ENCODE measurements at regions not wholly inside any gene's neighbourhood (a gene's known extent, or its start where the extent isn't known, plus 50 kb on each side); places are given as distances from the start of the nearest gene placed in this dataset.

GRCh38 chr5:77948476-77948875 lies 172.3 kb upstream of the TBCA start:
- no peak for DNase-seq (ENCODE audit: low read depth, low spot score)
- TF ChIP-seq EZH2 (IDR thresholded peaks at IDR 0.05; ENCODE audit: low read length), result no peak
- TF ChIP-seq CTCF (optimal IDR thresholded peaks at IDR 0.05 in 1 of 3, IDR thresholded peaks at IDR 0.05 in 1 of 3, conservative IDR thresholded peaks at IDR 0.05 in 1 of 3; ENCODE audit: extremely low read depth in 1 of 3, insufficient read depth in 2 of 3, low read length in 3 of 3), result no peak
- dilution Hi-C loops (cut with MboI; ENCODE audit: extremely low pct_ligation_motif_present, low sequenced_read_pairs), result no loop called here
- Histone ChIP-seq H3K9me1 (ENCODE audit: control insufficient read depth, extremely low read depth, insufficient read depth, low read length) (no peaks in the 10 kb centered on the region), H3K36me3 (ENCODE audit: control insufficient read depth in 2 of 2, extremely low read depth in 1 of 2, insufficient read depth in 2 of 2, low read length in 2 of 2) (no peaks in the 10 kb centered on the region), H3K27me3 (ENCODE audit: control insufficient read depth, extremely low read depth, insufficient read depth, low read length) (peaks cover 30% of the 10 kb centered on the region), H3K9me3 (ENCODE audit: control insufficient read depth, low read depth, low read length) (no peaks in the 10 kb centered on the region), H3K9ac (ENCODE audit: control insufficient read depth, extremely low read depth, insufficient read depth, low read length) (no peak overlapping the region), H3K27ac (ENCODE audit: control insufficient read depth, insufficient read depth, low read length) (no peak overlapping the region), H3K4me1 (ENCODE audit: control insufficient read depth, extremely low read depth, insufficient read depth, low read length) (no peaks in the 10 kb centered on the region), H3K4me2 (ENCODE audit: control insufficient read depth, extremely low read depth, insufficient read depth, low read depth, low read length) (no peak overlapping the region), H4K20me1 (ENCODE audit: control insufficient read depth, extremely low read depth, insufficient read depth, low read length) (no peaks in the 10 kb centered on the region), H3K79me2 (ENCODE audit: control insufficient read depth, insufficient read depth, low read length) (no peaks in the 10 kb centered on the region), H2AFZ (ENCODE audit: control insufficient read depth, low read length) (no peak overlapping the region), H3K4me3 (ENCODE audit: control insufficient read depth in 2 of 3, extremely low read depth in 1 of 3, insufficient read depth in 2 of 3, low read depth in 1 of 3, low read length in 3 of 3) (no peak overlapping the region)
- FAIRE-seq, result no peak

DNA sequence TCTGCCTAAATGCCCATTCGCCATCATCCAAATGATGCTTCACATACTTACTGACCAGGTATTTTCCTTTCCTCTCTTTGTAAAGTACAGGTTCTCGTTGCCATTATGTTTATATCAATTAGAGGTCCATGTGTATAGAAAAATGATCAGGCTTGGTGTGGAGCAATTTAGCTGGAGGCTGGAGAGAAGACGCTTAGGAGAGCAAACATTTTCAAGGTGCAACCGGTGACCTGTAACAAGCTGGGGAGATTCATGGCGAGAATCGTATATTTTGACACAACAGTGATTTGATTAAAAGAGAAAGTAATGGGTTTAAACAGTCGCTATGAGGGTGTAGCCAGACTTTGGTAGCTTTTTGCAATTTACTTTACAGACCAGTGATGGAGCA lies 170.9 kb upstream of the TBCA start:
- FAIRE-seq, result no peak
- H3K27me3 ChIP-seq (ENCODE audit: control insufficient read depth, extremely low read depth, insufficient read depth, low read length), result peaks cover 28% of the 10 kb centered on the region

More for the DNA sequence above, 170.9 kb upstream of the TBCA start:
- TF ChIP-seq EZH2 (IDR thresholded peaks at IDR 0.05; ENCODE audit: low read length) (no peak), CTCF (optimal IDR thresholded peaks at IDR 0.05 in 1 of 3, IDR thresholded peaks at IDR 0.05 in 1 of 3, conservative IDR thresholded peaks at IDR 0.05 in 1 of 3; ENCODE audit: extremely low read depth in 1 of 3, insufficient read depth in 2 of 3, low read length in 3 of 3) (no peak)
- Histone ChIP-seq H3K27ac (ENCODE audit: control insufficient read depth, insufficient read depth, low read length) (no peak overlapping the region), H3K9me1 (ENCODE audit: control insufficient read depth, extremely low read depth, insufficient read depth, low read length) (no peaks in the 10 kb centered on the region), H3K4me3 (ENCODE audit: control insufficient read depth in 2 of 3, extremely low read depth in 1 of 3, insufficient read depth in 2 of 3, low read depth in 1 of 3, low read length in 3 of 3) (no peak overlapping the region), H3K4me1 (ENCODE audit: control insufficient read depth, extremely low read depth, insufficient read depth, low read length) (no peaks in the 10 kb centered on the region), H3K4me2 (ENCODE audit: control insufficient read depth, extremely low read depth, insufficient read depth, low read depth, low read length) (no peak overlapping the region), H2AFZ (ENCODE audit: control insufficient read depth, low read length) (no peak overlapping the region), H3K9ac (ENCODE audit: control insufficient read depth, extremely low read depth, insufficient read depth, low read length) (no peak overlapping the region), H3K36me3 (ENCODE audit: control insufficient read depth in 2 of 2, extremely low read depth in 1 of 2, insufficient read depth in 2 of 2, low read length in 2 of 2) (no peaks in the 10 kb centered on the region), H4K20me1 (ENCODE audit: control insufficient read depth, extremely low read depth, insufficient read depth, low read length) (no peaks in the 10 kb centered on the region), H3K79me2 (ENCODE audit: control insufficient read depth, insufficient read depth, low read length) (no peaks in the 10 kb centered on the region), H3K9me3 (ENCODE audit: control insufficient read depth, low read depth, low read length) (no peaks in the 10 kb centered on the region)
- no peak for DNase-seq (ENCODE audit: low read depth, low spot score)
- dilution Hi-C loops (cut with MboI; ENCODE audit: extremely low pct_ligation_motif_present, low sequenced_read_pairs), result no loop called here

Measured in keratinocyte (primary cell).